ENCODE measurements at regions not wholly inside any gene's neighbourhood (a gene's known extent, or its start where the extent isn't known, plus 50 kb on each side); places are given as distances from the start of the nearest gene placed in this dataset.
"Not testable (repeated sequence)": the region's sequence is repeated elsewhere in the genome, so short reads cannot be mapped to it uniquely, and the experiment has no call there.

DNA sequence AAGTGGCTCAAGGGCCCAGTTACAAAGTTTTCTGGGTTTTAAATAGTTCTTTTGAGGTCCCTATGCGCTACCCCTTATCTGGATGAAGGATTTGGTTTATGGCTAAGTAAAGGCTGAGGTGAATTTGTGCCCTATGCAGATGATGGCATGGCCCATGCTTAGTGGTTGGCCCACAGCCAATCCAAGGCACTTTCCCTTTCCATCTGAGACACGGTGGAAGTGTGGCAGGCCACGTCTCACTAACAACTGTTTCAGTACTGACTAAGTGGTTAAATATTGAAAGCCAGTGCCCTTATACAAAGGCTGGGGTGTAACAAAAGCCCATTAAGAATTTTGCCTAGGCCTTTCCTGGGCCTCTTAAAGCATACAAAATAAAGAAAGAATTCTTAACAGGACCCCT lies 260.3 kb downstream of the ZNF37A start:
- FAIRE-seq; DNase-seq (ENCODE audit: insufficient read length): not testable (repeated sequence)

DNA sequence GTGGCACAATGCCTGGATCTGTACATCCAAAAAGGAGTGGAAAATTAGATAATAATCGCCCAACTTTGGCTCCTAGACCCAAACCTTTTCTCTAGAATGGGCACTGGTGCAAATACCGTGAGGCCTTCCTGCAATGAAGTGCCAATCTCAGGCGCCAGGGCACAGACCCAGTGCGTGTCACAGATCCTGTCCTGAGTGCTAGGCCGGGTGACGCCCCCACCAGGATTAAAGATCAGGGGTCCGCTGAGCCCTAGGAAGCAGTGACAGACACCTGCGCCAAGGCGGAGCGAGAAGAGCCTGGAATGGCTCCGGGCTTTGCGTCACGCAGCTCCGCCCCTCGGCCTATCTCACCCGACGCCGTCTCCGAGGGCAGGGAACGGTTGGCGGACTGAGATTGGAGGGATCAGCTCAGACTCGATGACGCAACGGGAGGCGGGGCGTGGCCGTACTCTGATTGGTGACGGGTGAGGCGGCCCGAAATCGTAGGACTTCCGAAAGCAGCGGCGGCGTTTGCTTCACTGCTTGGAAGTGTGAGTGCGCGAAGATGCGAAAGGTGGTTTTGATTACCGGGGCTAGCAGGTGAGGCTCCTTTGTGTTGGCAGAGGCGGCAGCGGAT lies 261.9 kb downstream of the ZNF37A start:
- TF ChIP-seq POLR2A (IDR thresholded peaks at IDR 0.05; ENCODE audit: low read depth, low read length): peak; percentile 17; the same call in 1 of the 2 replicates
- DNase-seq (ENCODE audit: insufficient read length): not testable (repeated sequence)
- peak; percentile 99 for FAIRE-seq

DNA sequence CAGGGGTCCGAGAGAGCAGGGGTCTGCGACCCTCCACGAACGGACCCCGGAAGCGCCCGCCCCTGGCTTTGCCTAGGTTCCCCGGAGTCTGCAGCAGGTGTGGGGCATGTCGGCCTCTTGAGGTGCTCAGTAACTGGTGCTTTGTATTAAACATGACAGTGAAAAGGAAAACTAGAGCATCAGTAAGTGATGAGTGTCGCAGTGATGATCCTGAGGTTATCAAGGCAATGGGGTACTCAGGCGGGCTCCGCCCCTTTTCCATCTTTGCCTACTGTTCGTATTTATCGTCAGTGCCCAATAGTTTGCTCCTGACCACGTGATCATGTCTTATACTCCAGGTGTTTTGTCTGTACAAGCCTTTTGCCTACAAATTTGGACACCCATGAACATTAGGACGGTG lies 262.4 kb downstream of the ZNF37A start:
- FAIRE-seq: peak; percentile 48
- DNase-seq (ENCODE audit: insufficient read length): not testable (repeated sequence)

DNA sequence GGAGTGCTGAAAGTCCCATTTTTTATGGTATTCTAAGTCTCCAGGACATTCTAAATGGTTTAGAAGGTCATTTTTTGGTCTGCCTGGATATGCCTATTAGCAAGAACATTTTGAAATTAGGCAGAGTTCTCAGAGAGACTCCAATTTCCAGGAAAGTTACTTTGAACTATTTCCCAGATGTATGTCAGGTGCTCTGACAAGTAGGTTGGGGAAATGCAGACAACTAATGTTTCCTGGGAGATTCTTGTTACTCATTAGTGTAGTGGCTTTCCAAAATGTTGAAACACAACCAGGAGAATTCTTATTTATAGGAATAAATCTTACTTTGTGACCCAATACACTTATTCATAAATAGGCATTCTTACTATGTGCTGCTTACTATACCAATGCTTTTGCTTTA lies 268.4 kb downstream of the ZNF37A start:
- not testable (repeated sequence) for DNase-seq (ENCODE audit: insufficient read length); FAIRE-seq

DNA sequence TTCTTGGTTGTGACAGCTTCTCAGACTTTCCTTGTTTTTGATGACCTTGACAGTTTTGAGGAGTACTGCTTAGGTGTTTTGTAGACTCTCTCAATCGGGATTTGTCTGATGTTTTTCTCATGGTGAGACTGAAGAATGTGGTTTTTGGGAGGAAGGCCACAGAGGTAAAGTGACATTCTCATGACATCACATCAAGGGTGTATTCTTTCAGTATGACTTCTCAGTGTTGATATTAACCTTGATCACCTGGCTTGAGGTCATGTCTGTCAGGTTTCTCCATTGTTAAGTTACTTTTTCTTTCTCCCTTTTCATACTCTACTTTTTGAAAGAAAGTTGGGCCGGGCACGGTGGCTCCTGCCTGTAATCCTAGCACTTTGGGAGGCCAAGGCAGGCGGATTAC lies 269.9 kb downstream of the ZNF37A start:
- DNase-seq (ENCODE audit: insufficient read length); FAIRE-seq: not testable (repeated sequence)

DNA sequence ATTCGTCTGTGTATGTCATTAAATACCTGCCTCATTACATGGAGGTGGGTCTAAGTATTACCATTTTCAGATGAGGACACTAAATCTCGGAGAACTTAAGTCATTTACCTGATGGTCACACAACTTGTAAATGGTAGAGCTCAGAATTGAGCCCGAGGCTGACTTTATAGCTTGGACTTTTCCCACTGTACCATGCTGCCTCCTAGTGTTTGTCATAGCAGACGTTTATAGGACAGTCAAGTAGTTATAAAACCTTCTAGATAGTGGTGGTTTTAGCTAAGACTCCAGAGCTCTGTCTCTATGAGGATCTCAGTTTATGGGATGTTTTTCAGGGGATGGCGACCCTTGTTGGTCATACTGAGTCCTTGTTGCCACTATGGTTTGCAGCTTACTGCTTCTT lies 271.8 kb downstream of the ZNF37A start:
- peak; percentile 92 for FAIRE-seq
- not testable (repeated sequence) for DNase-seq (ENCODE audit: insufficient read length)

DNA sequence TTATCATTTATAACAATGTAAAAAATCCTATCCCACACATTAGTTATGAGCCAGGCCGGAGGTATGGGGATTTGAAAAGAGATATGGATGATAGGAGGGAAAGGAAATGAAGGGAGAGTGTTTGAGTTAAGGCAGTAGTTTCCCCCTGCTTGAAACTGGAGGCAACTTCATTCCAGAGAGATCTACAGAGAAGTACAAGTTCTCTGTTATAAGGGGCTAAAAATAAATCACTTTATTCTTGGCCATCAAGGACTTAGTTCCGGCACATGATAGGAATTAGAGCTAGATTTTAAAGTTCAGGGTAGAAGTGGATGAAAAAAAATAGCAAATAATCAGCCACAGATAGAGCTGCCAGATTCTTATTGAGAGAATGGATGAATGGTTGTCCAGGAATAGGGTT lies 289.7 kb downstream of the ZNF37A start:
- not testable (repeated sequence) for DNase-seq (ENCODE audit: insufficient read length); FAIRE-seq

DNA sequence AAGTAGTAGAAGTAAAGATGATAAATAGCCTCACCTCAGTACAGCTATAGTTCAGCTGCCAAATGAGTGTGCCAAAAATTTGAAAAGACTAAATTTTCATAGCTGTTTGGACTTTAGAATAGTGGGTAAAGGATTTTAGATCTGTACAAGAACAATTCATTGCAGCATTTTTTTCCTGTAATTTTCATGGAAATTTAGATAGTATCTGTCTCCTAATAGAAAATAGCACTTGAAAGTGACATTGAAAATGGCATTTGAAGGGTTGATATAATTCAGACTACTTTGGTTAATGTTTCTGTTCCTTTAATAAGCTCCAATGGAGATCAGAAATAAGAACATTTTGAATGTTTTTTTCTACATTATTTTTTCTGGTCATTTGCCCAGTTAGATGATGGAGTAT lies 292.7 kb downstream of the ZNF37A start:
- FAIRE-seq; DNase-seq (ENCODE audit: insufficient read length): not testable (repeated sequence)

DNA sequence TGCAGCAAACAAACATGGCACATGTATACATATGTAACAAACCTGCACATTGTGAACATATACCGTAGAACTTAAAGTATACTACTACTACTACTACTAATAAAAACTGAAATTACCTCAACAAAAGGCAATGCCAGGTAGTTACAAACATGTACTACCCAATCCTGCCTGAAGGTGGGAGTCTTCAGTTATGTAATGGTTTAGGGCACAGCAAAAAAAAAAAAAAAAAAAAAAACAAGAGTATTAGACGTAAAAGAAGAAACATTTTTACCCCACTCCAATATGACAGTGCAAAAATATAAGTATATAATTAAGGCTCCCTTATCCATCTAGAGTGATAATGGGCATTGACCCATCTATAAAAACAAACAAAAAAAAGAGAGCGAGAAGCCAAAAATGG lies 296.6 kb downstream of the ZNF37A start:
- DNase-seq (ENCODE audit: insufficient read length); FAIRE-seq: not testable (repeated sequence)

DNA sequence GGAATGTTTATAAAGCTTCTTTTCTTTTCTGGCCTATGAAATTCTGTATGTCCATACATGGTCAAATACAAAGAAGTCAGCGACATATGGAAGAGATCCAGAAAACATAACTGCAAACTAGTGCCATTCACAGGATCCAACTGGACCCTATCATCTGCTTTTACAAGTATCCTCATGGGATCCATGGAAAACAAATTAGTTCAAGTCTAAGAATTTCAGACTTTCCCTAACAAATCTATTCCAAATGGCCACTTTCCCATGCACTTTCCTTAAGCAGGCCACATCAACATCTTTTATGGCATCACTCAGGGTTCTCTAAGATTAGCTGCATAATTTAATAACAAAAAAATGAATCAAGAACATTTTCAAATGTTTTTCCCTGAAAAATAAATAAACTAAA lies 301.3 kb downstream of the ZNF37A start:
- not testable (repeated sequence) for DNase-seq (ENCODE audit: insufficient read length); FAIRE-seq

DNA sequence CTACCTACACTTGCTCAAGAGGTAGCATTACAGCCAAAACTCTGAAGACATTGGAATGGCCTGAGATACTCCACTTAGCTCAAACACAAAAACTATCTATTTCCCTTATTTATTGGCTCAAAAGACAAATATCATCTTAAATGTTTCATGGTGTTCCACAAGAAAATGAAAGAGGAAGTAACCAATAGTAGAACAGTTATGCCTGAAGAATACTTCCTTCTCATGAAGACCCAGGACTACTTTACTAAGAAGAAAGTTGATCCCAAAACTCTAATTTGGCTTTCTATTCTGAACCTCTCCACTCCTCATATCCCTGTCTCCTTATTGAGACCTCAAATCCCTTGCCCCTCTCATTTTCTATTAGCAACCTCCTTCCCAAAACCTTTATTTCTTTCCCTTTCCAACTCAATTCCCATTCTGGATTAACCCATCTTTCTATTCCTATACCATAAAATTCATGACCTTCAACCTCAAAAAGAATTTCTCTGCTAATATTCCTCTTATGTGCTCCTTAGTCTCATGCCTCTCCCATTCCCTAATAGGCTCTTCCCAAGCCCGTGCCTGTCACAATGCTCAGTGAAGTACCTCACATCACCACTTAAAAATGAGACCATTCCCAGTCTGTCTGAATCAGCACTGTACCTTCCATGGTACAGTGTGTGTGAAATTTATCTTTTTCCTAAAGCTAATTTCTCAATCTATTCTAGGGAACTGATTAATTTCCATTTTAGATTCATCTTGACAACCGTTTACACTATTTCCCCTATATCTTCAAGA lies 302.2 kb downstream of the ZNF37A start:
- not testable (repeated sequence) for FAIRE-seq; DNase-seq (ENCODE audit: insufficient read length)

DNA sequence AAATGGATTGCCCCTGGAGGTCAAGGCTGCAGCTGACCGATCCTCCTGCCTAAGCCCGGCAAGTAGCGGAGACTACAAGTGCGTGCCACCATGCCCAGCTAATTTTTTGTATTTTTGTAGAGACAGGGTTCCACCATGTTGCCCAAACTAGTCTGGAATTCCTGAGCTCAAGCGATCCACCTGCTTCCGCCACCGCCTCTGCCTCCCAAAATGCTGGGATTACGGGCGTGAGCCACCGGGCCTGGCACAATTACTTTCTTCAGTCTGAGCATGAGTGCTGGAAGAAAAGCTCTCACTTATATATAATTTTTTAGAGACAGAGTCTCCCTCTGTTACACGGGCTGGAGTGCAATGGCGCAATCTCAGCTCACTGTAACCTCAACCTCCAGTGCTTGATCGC lies 307.4 kb downstream of the ZNF37A start:
- FAIRE-seq; DNase-seq (ENCODE audit: insufficient read length): not testable (repeated sequence)

DNA sequence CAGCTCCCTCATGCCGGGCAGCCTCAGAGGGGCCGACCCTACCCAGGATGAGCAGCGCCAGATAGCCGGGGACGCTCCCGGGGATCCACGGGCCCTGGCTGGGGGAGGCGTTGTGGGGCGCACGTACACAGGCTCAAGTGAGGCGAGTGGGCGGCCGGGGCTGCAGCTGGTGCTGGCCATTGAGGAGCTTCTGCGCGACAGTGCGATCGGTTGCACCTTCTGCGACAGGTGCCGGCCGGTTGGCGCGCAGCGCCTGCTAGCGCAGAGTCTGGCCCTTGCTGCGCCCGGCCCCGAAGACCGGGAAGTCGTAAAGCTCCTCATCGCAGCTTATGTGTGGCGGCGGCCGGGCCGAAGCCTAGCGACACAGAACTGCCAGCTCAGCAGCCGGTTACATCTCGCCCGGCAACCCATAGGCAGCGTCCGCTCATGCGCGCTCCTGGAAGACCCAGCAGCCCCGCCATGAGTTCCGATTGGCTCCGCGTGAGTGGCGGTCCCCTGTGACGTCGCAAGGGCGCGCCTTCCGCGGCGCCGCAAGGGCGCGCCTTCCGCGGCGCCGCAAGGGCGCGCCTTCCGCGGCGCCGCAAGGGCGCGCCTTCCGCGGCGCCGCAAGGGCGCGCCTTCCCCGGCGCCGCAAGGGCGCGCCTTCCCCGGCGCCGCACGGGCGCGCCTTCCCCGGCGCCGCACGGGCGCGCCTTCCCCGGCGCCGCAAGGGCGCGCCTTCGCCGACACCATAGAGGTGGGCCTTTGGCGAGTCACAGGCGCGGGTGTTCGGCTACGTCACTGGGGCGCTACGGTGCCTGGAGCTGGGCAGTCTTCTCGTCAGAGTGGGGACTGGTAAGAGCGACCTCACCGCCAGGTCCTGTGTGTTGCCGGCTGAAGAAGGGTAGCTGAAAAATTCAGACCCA lies 308.6 kb downstream of the ZNF37A start:
- not testable (repeated sequence) for FAIRE-seq
- peak; percentile 67 for DNase-seq (ENCODE audit: insufficient read length)

DNA sequence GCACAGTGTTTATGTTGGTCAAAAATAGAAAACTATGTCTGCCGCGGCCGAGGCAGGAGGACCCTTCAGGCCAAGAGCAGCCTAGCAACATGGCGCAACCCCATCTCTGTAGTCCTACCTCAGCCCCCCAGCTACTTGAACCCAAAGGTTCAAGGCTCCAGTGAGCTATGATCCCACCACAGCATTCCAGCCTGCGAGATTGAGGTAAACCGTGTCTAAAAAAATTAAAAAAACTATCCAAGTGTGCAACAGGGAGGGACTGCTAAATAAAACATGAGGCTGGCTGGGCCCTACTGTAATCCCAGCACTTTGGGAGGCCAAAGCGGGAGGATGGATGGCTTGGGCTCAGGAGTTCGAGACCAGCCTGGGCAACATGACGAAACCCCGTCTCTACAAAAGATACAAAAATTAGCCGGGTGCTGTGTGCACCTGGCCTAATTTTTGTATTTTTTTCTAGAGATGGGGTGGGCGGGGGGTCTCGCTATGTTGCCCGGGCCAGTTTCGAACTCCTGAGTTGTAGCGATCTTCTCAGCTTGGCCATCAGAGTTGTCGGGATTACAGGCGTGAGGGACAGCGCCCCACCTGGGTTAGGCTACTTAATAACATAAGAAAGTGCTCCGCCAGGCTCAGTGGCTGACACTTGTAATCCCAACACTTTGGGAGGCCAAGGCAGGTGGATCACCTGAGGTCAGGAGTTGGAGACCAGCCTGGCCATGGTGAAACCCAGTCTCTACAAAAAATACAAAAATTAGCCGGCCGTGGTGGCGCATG lies 309.4 kb downstream of the ZNF37A start:
- FAIRE-seq: not testable (repeated sequence)

More for the DNA sequence above, 308.6 kb downstream of the ZNF37A start:
- TF ChIP-seq POLR2AphosphoS5 (IDR thresholded peaks at IDR 0.05; ENCODE audit: low read depth, low read length) (peak; percentile 58; the same call in 1 of the 2 replicates), POLR2A (IDR thresholded peaks at IDR 0.05; ENCODE audit: low read depth, low read length) (peak; percentile 74), TAF1 (IDR thresholded peaks at IDR 0.05; ENCODE audit: borderline replicate concordance, low read depth, low read length) (peak; percentile 55; the same call in 1 of the 2 replicates)

DNA sequence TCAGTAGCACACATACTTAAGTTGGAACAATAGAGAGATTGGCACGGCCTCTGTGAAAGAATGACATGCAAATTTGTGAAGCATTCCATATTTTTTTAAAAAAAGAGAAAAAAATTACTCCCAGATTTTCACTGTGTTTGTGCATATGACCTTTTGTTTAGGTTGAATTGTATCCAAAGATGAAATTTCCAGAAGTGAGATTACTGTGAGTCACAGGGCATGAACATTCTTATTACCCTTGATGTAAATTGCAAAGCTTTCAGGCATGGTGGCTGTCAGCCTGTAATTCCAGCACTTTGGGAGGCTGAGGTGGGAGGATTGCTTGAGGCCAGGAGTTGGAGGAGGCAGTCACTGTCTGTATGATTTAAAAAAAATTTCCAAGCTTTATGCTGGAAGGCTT lies 329.5 kb downstream of the ZNF37A start:
- not testable (repeated sequence) for FAIRE-seq; DNase-seq (ENCODE audit: insufficient read length)

More for the DNA sequence above, 309.4 kb downstream of the ZNF37A start:
- not testable (repeated sequence) for DNase-seq (ENCODE audit: insufficient read length)

DNA sequence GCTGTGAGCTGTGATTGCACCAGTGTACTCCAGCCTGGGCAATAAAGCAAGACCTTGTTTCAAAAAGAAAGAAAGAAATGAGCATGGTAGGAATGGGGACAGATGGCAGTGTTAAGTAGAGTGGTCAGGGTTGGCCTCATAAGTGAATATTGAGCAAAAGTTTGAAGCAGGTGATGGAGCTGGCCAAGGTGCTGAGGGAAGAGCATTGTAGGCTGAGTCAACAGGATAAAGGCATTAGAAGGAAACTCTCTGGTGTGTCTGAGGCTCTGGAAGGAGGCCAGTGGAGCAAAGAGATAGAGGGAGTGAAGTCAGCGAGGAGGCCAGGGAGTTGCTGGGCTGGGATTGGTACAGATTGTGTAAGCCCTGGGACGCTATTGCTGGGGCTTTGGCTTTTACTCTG lies 336.1 kb downstream of the ZNF37A start:
- not testable (repeated sequence) for FAIRE-seq; DNase-seq (ENCODE audit: insufficient read length)

DNA sequence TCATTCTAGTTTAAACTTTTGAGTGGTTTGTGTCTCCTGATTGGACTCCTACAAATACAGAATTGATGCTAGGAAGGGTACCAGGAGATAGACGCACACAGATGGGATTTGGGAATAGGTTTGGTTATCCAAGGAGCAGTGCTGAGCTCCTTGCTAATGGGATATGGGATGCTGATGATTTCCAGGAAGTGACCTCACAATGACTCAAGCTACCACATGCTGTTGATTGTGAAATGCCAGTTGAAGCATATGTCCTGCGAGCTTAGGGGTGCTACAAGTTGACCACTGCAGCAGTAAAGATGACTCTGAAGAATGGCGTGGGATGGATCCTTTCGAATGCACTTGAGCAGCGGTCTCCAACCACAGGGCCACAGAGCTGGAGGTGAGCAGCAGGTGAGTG lies 343.2 kb downstream of the ZNF37A start:
- not testable (repeated sequence) for DNase-seq (ENCODE audit: insufficient read length); FAIRE-seq

DNA sequence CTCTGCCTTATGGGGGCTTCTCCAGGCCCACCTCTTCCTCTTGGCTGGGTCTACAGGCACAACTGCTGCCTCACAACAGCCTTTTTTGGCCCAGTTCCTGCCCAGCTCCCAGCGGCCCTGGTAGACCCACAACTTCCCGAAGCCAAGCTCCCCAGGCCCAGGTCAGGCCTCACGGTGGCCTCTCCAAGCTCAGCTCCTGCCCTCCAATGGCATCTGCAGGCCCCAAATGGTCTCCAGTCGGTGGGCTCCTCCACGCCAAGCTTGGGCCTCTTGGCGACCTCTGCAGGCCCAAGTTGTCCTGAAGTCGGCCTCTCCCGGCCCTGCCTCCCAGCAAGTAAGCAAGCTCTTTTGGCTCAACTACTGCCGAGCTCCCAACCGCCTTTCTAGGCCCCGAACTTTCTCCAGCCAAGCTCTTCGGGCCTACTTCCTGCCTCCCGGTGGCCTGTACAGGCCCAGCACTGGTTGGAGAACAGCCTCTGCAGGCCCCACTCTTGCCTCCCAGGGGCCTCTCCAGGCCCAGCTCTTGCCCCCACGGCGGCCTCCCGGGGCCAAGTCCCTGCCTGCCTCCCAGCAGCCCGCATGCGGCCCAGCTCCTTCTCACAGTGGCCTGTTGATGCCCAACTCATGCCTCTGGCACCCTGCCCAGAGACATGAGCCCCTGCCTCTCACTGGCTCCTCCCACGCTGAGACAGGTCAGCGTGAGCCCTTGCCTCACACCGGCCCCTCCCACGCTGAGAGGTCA lies 354.6 kb downstream of the ZNF37A start:
- not testable (repeated sequence) for FAIRE-seq; DNase-seq (ENCODE audit: insufficient read length)
